IMR-90 (cell line): ENCODE measurements at regions not wholly inside any gene's neighbourhood (a gene's known extent, or its start where the extent isn't known, plus 50 kb on each side); places are given as distances from the start of the nearest gene placed in this dataset.

Experiments
- ATAC-seq: fragments of 200-7000 bp; cut with Tn5 transposase; 2 replicates; pipeline ENCODE4 v1.9.1; 2020; ENCODE audit warnings: low read depth, mild to moderate bottlenecking, moderate library complexity
- BruUV-seq: library from RNA; stranded (reverse); fragments of 400-500 nt; replicated peaks from 2 replicates; lab custom pipeline; 2021; lab: Mats Ljungman, UMichigan
- CTCF ChIA-PET: fragments of 300-600 bp; formaldehyde crosslinking; extraction: SDS; loops from one replicate; lab custom pipeline; 2021; ENCODE audit warnings: antibody characterized with exemption; lab: Yijun Ruan, JAX
- POLR2A ChIA-PET: fragments of 300-600 bp; sonication (Branson Sonifier 250); formaldehyde crosslinking; loops from one replicate; lab custom pipeline; 2022; ENCODE audit warnings: antibody characterized with exemption; ENCODE audit not compliant: unreplicated experiment; lab: Charles Lee
- DNase-seq: peaks from one replicate; pipeline ENCODE4 v3.0.0; 2013
- H2AFZ ChIP-seq: replicated peaks from 2 replicates; pipeline ENCODE3; 2013; ENCODE audit warnings: low read length, mild to moderate bottlenecking; ENCODE audit not compliant: poor library complexity
- H2AK5ac ChIP-seq: 2 replicates; pipeline ENCODE4 v1.6.1; 2013; ENCODE audit warnings: low read depth, low read length, inconsistent platforms
- H2AK9ac ChIP-seq: replicated peaks from 2 replicates; pipeline ENCODE3; 2013; ENCODE audit warnings: mild to moderate bottlenecking, low read depth, low read length, moderate library complexity; ENCODE audit not compliant: poor library complexity
- H2BK120ac ChIP-seq: 2 replicates; pipeline ENCODE4 v1.6.1; 2013; ENCODE audit warnings: low read depth, low read length, inconsistent platforms
- H2BK15ac ChIP-seq: 3 replicates; pipeline ENCODE4 v1.6.1; 2013; ENCODE audit warnings: low read depth, low read length, inconsistent platforms
- H2BK20ac ChIP-seq: 2 replicates; pipeline ENCODE4 v1.6.1; 2013; ENCODE audit warnings: low read depth, mild to moderate bottlenecking, inconsistent platforms, low read length, moderate library complexity
- H2BK5ac ChIP-seq: 2 replicates; pipeline ENCODE4 v1.6.1; 2013; ENCODE audit warnings: mild to moderate bottlenecking, low read depth, low read length, inconsistent platforms; ENCODE audit not compliant: poor library complexity, severe bottlenecking
- H3K14ac ChIP-seq: replicated peaks from 2 replicates; pipeline ENCODE4 v1.6.1; 2013; ENCODE audit warnings: low read depth, low read length, inconsistent platforms
- H3K18ac ChIP-seq: 2 replicates; pipeline ENCODE4 v1.6.1; 2013; ENCODE audit warnings: low read depth, low read length, control low read depth
- H3K23ac ChIP-seq: 2 replicates; pipeline ENCODE4 v1.6.1; 2013; ENCODE audit warnings: low read depth, low read length, inconsistent platforms
- H3K27ac ChIP-seq: 2 replicates; pipeline ENCODE4 v1.5.1; 2013; ENCODE audit warnings: mild to moderate bottlenecking, control low read depth, low read length; ENCODE audit not compliant: insufficient read depth
- H3K27me3 ChIP-seq: 2 replicates; pipeline ENCODE4 v1.6.1; 2013; ENCODE audit warnings: low read length; ENCODE audit not compliant: control insufficient read depth, insufficient read depth
- H3K36me3 ChIP-seq: 2 replicates; pipeline ENCODE4 v1.6.1; 2013; ENCODE audit warnings: low read length, mixed read lengths; ENCODE audit not compliant: control insufficient read depth, insufficient read depth
- H3K4ac ChIP-seq: 2 replicates; pipeline ENCODE4 v1.6.1; 2013; ENCODE audit warnings: low read depth, low read length, inconsistent platforms
- H3K4me1 ChIP-seq: 2 replicates; pipeline ENCODE4 v1.6.1; 2013; ENCODE audit warnings: low read length, mixed read lengths; ENCODE audit not compliant: control insufficient read depth, insufficient read depth
- H3K4me2 ChIP-seq: 2 replicates; pipeline ENCODE4 v1.6.1; 2013; ENCODE audit warnings: low read depth, mild to moderate bottlenecking, control low read depth, low read length, moderate library complexity
- H3K4me3 ChIP-seq: 2 replicates; pipeline ENCODE4 v1.5.1; 2013; ENCODE audit warnings: low read depth, mild to moderate bottlenecking, control low read depth, low read length, moderate library complexity; ENCODE audit not compliant: insufficient read depth
- H3K56ac ChIP-seq: 2 replicates; pipeline ENCODE4 v1.6.1; 2013; ENCODE audit warnings: low read length, inconsistent platforms; ENCODE audit not compliant: insufficient read depth; ENCODE audit errors: extremely low read depth
- H3K79me1 ChIP-seq, 2 experiments: 2 replicates each; pipeline ENCODE4 v1.6.1; 2013; ENCODE audit warnings: low read length in 2 of 2, inconsistent platforms in 1 of 2, low read depth in 1 of 2
- H3K9ac ChIP-seq: 2 replicates; pipeline ENCODE4 v1.6.1; 2013; ENCODE audit warnings: low read depth, low read length, control low read depth
- H3K9me1 ChIP-seq: 2 replicates; pipeline ENCODE4 v1.6.1; 2013; ENCODE audit warnings: low read length, inconsistent platforms; ENCODE audit not compliant: insufficient read depth
- H3K9me3 ChIP-seq: 2 replicates; pipeline ENCODE4 v1.6.1; 2013; ENCODE audit warnings: low read length; ENCODE audit not compliant: control insufficient read depth, insufficient read depth
- H4K20me1 ChIP-seq: 2 replicates; pipeline ENCODE4 v1.6.1; 2013; ENCODE audit warnings: low read length, inconsistent platforms; ENCODE audit not compliant: insufficient read depth
- H4K5ac ChIP-seq: 2 replicates; pipeline ENCODE4 v1.6.1; 2013; ENCODE audit warnings: mild to moderate bottlenecking, low read depth, low read length, control low read depth
- H4K8ac ChIP-seq, 2 experiments: 2 replicates each; pipeline ENCODE4 v1.6.1; 2013; ENCODE audit warnings: low read depth in 2 of 2, low read length in 2 of 2, control low read depth in 1 of 2, inconsistent platforms in 1 of 2
- H4K91ac ChIP-seq: 2 replicates; pipeline ENCODE4 v1.6.1; 2013; ENCODE audit warnings: low read depth, low read length, inconsistent platforms; ENCODE audit not compliant: insufficient read depth
- BHLHE40 ChIP-seq: fragments of 150-350 bp; IDR thresholded peaks from 2 replicates; pipeline ENCODE4 v1.6.1; 2016; ENCODE audit warnings: mild to moderate bottlenecking, low read depth, low read length
- ELK1 ChIP-seq: fragments of 150-350 bp; IDR thresholded peaks from 2 replicates; pipeline ENCODE4 v1.6.1; 2016; ENCODE audit warnings: low read depth, mild to moderate bottlenecking, low read length, moderate library complexity, borderline replicate concordance
- MAFK ChIP-seq: IDR thresholded peaks from 2 replicates; pipeline ENCODE4 v1.6.1; 2012; ENCODE audit warnings: low read depth, low read length, improper control_type of control experiment
- MAZ ChIP-seq: IDR thresholded peaks from 2 replicates; pipeline ENCODE4 v1.6.1; 2012; ENCODE audit warnings: low read depth, mild to moderate bottlenecking, low read length, improper control_type of control experiment, moderate library complexity, borderline replicate concordance
- MXI1 ChIP-seq: IDR thresholded peaks from 2 replicates; pipeline ENCODE4 v1.6.1; 2012; ENCODE audit warnings: low read depth, mild to moderate bottlenecking, low read length, moderate library complexity, borderline replicate concordance
- NFE2L2 ChIP-seq: fragments of 150-350 bp; IDR thresholded peaks from 2 replicates; pipeline ENCODE4 v1.6.1; 2016; ENCODE audit warnings: low read depth, mild to moderate bottlenecking, low read length
- RAD21 ChIP-seq: IDR thresholded peaks from 2 replicates; pipeline ENCODE4 v1.6.1; 2012; ENCODE audit warnings: low read length, improper control_type of control experiment
- RCOR1 ChIP-seq: IDR thresholded peaks from 2 replicates; pipeline ENCODE4 v1.6.1; 2012; ENCODE audit warnings: mild to moderate bottlenecking, low read length, improper control_type of control experiment; ENCODE audit not compliant: insufficient replicate concordance
- SMC3 ChIP-seq: fragments of 150-350 bp; IDR thresholded peaks from 2 replicates; pipeline ENCODE4 v1.6.1; 2016; ENCODE audit warnings: low read depth, mild to moderate bottlenecking, antibody characterized with exemption, low read length, moderate library complexity
- USF2 ChIP-seq: fragments of 150-350 bp; IDR thresholded peaks from 2 replicates; pipeline ENCODE4 v1.6.1; 2017; ENCODE audit warnings: mild to moderate bottlenecking, antibody characterized with exemption, low read length, low read depth
- WGBS, 2 experiments: methylation state at CpG; one replicate each; pipeline versions ENCODE4 v1.1.5 to v1.1.7; 2013; ENCODE audit warnings: missing lambda C conversion rate in 2 of 2; ENCODE audit not compliant: insufficient read length in 1 of 2; ENCODE audit errors: extremely low coverage in 2 of 2; 5-methylcytosine and 5-hydroxymethylcytosine counted together
- dilution Hi-C: fragments of 300-500 bp; cut with HindIII; formaldehyde crosslinking; loops from one replicate; pipeline ENCODE4 v1.14.3; 2018; ENCODE audit warnings: low sequenced_read_pairs; ENCODE audit not compliant: unreplicated experiment
- in situ Hi-C: fragments of 300-500 bp; cut with MboI; formaldehyde crosslinking; loops from 3 replicates; pipeline ENCODE4 v1.14.3; 2019; ENCODE audit warnings: low sequenced_read_pairs, inconsistent platforms, mixed read lengths
- intact Hi-C: fragments of 100-400 bp; cut with micrococcal nuclease; formaldehyde crosslinking; loops from 2 replicates; pipeline ENCODE4 v1.10.0; 2022

GRCh38 chr17:36727577-36727976, 126.2 kb downstream of the MRM1 start:
- Histone ChIP-seq H3K4ac (no peak overlapping the region), H2BK5ac (no peak overlapping the region), H4K91ac (no peak overlapping the region), H2AFZ (no peak overlapping the region), H3K79me1 (no peaks in the 10 kb centered on the region), H3K9me1 (no peaks in the 10 kb centered on the region; the same call in 1 of the 2 replicates), H3K56ac (no peak overlapping the region), H3K14ac (no peak overlapping the region), H2AK5ac (no peak overlapping the region), H3K18ac (no peak overlapping the region), H3K4me2 (no peak overlapping the region), H2BK20ac (no peak overlapping the region), H4K5ac (no peak overlapping the region), H3K4me1 (0 out of 2 replicates have a peak, but pooled peaks cover under 1% of the 10 kb centered on the region), H2BK120ac (no peak overlapping the region), H3K36me3 (no peaks in the 10 kb centered on the region), H3K23ac (no peak overlapping the region), H3K4me3 (no peak overlapping the region), H4K8ac (no peak overlapping the region), H3K27ac (no peak overlapping the region), H3K27me3 (peaks cover 52% of the 10 kb centered on the region), H3K9ac (no peak overlapping the region), H2BK15ac (no peak overlapping the region), H4K20me1 (no peaks in the 10 kb centered on the region; the same call in 1 of the 2 replicates), H3K9me3 (no peaks in the 10 kb centered on the region), H2AK9ac (no peak overlapping the region)
- no peak for ATAC-seq
- WGBS, 2 experiments, result no CpG with 5 or more reads among the region's 4 CpGs
- intact Hi-C loops (no loop called here), dilution Hi-C loops (no loop called here), in situ Hi-C loops (no loop called here)
- ChIA-PET POLR2A (no interaction called here), CTCF (no interaction called here)
- TF ChIP-seq RCOR1 (no peak), NFE2L2 (no peak), USF2 (no peak), ELK1 (no peak), MXI1 (no peak), BHLHE40 (no peak), RAD21 (no peak), SMC3 (no peak), MAFK (no peak), MAZ (no peak)
- no peak for DNase-seq
- no TSS peak for BruUV-seq
